Superior temporal gyrus (tissue), 1 donor: ENCODE measurements at regions not wholly inside any gene's neighbourhood (a gene's known extent, or its start where the extent isn't known, plus 50 kb on each side); places are given as distances from the start of the nearest gene placed in this dataset.

Experiments
- DNase-seq: peaks from one replicate; pipeline ENCODE4 v3.0.0-alpha.2; 2016; ENCODE audit errors: extremely low spot score

- DNase-seq, result no peak
These were observed 155.8 kb upstream of the GADL1 start for GRCh38 chr3:31050296-31050695.

- no peak for DNase-seq
These were observed 156.8 kb upstream of the GADL1 start for GRCh38 chr3:31051226-31051625.

GRCh38 chr3:31053299-31053698 lies 158.8 kb upstream of the GADL1 start:
- no peak for DNase-seq

GRCh38 chr3:31054032-31054431 lies 159.6 kb upstream of the GADL1 start:
- DNase-seq, result no peak

GRCh38 chr3:31055757-31056156 lies 161.3 kb upstream of the GADL1 start:
- DNase-seq, result no peak

- DNase-seq, result no peak
These were observed 163.4 kb upstream of the GADL1 start for GRCh38 chr3:31057891-31058290.

GRCh38 chr3:31064021-31064420 lies 169.6 kb upstream of the GADL1 start:
- DNase-seq, result no peak

GRCh38 chr3:31065765-31066164 lies 171.3 kb upstream of the GADL1 start:
- no peak for DNase-seq

GRCh38 chr3:31067004-31067403 lies 172.5 kb upstream of the GADL1 start:
- no peak for DNase-seq

GRCh38 chr3:31075471-31075870 lies 181.0 kb upstream of the GADL1 start:
- DNase-seq, result no peak

- DNase-seq, result no peak
These were observed 181.4 kb upstream of the GADL1 start for GRCh38 chr3:31075876-31076275.

- DNase-seq, result peak; percentile 20
These were observed 182.7 kb upstream of the GADL1 start for GRCh38 chr3:31077021-31077601.

- DNase-seq, result no peak
These were observed 183.4 kb upstream of the GADL1 start for GRCh38 chr3:31077826-31078225.

GRCh38 chr3:31079689-31080088 lies 185.2 kb upstream of the GADL1 start:
- DNase-seq, result no peak

GRCh38 chr3:31081018-31081662 lies 186.7 kb upstream of the GADL1 start:
- DNase-seq, result no peak

- no peak for DNase-seq
These were observed 191.7 kb upstream of the GADL1 start for GRCh38 chr3:31086148-31086547.

GRCh38 chr3:31086698-31087097 lies 192.2 kb upstream of the GADL1 start:
- DNase-seq, result peak; percentile 10

- no peak for DNase-seq
These were observed 197.3 kb upstream of the GADL1 start for GRCh38 chr3:31091748-31092147.

GRCh38 chr3:31092748-31093589 lies 198.5 kb upstream of the GADL1 start:
- DNase-seq, result no peak

GRCh38 chr3:31093606-31094005 lies 199.1 kb upstream of the GADL1 start:
- DNase-seq, result no peak

GRCh38 chr3:31094048-31094447 lies 199.6 kb upstream of the GADL1 start:
- no peak for DNase-seq

- DNase-seq, result no peak
These were observed 200.8 kb upstream of the GADL1 start for GRCh38 chr3:31095255-31095654.
